Subcutaneous abdominal adipose tissue (tissue), 5 donors: ENCODE measurements at regions not wholly inside any gene's neighbourhood (a gene's known extent, or its start where the extent isn't known, plus 50 kb on each side); places are given as distances from the start of the nearest gene placed in this dataset.
"Not testable (repeated sequence)": the region's sequence is repeated elsewhere in the genome, so short reads cannot be mapped to it uniquely, and the experiment has no call there.

Experiments used
- H3K27ac ChIP-seq: one replicate; pipeline ENCODE4 v1.7.0; 2013; ENCODE audit warnings: low read depth, mild to moderate bottlenecking, inconsistent platforms, low read length, moderate library complexity
- H3K27me3 ChIP-seq, 5 donors: one replicate each; pipeline ENCODE4 v1.7.0; 2013; ENCODE audit warnings: low read length in 5 of 5, inconsistent platforms in 1 of 5; ENCODE audit not compliant: control insufficient read depth in 5 of 5, insufficient read depth in 4 of 5
- H3K36me3 ChIP-seq, 5 donors: one replicate each; pipeline ENCODE4 v1.7.0; 2013; ENCODE audit warnings: low read length in 5 of 5; ENCODE audit not compliant: control insufficient read depth in 5 of 5, insufficient read depth in 5 of 5
- H3K4me1 ChIP-seq, 5 donors: one replicate each; pipeline ENCODE4 v1.7.0; 2013; ENCODE audit warnings: low read length in 5 of 5, mild to moderate bottlenecking in 3 of 5, moderate library complexity in 1 of 5; ENCODE audit not compliant: control insufficient read depth in 5 of 5, insufficient read depth in 5 of 5
- H3K4me3 ChIP-seq, 5 donors: one replicate each; pipeline ENCODE4 v1.7.0; 2013; ENCODE audit warnings: low read length in 5 of 5, low read depth in 1 of 5
- H3K9ac ChIP-seq, 5 donors: one replicate each; pipeline ENCODE4 v1.7.0; 2013; ENCODE audit warnings: low read length in 5 of 5, mild to moderate bottlenecking in 4 of 5, moderate library complexity in 3 of 5
- H3K9me3 ChIP-seq, 5 donors: one replicate each; pipeline ENCODE4 v1.7.0; 2013; ENCODE audit warnings: low read length in 5 of 5; ENCODE audit not compliant: control insufficient read depth in 5 of 5
- donor health status: healthy.
- donor health status: healthy.
- donor health status: healthy.
- donor health status: healthy.
- donor health status: healthy.

DNA sequence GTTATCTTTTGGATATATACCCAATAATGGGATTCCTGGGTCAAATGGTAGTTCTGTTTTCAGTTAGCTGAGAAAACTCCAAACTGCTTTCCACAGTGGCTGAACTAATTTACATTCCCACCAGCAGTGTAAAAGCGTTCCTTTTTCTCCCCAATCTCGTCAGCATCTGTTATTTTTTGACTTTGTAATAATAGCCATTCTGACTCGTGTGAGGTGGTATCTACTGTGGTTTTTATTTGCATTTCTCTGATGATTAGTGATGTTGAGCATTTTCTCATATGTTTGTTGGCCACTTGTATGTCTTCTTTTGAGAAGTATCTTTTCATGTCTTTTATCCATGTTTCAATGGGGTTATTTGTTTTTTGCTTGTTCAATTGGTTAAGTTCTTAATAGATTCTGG is 82.1 kb upstream of the ABCA1 start:
- not testable (repeated sequence) for H3K36me3 ChIP-seq

DNA sequence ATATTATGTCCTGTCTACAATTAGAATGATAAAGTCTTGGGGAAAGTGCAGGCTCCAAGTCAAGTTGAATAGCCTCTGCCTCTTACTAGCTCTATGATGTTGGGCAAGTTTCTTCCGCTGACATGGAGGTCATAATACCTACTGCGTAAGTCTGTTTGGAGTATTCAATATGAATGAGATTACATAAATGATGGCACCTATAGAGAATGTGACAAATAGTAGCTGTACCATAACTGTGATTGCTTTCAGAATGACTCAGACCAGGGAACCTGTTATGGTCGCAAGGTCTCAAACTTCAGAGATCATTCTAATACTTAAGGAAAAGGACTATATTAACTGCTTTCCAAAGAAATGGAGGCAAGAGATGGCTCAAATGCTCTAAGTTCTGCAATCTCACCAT is 94.0 kb upstream of the ABCA1 start:
- no peaks in the 10 kb centered on the region for H3K27me3 ChIP-seq
- no peak overlapping the region for H3K9ac ChIP-seq
- peaks cover 0 to 6% (median 0%) of the 10 kb centered on the region in 5 donors for H3K4me1 ChIP-seq
- no peak overlapping the region for H3K4me3 ChIP-seq
- H3K9me3 ChIP-seq = no peaks in the 10 kb centered on the region
- H3K36me3 ChIP-seq = no peaks in the 10 kb centered on the region
- H3K27ac ChIP-seq = no peak overlapping the region

More for the DNA sequence above, 82.1 kb upstream of the ABCA1 start:
- not testable (repeated sequence) for H3K27me3 ChIP-seq, H3K4me3 ChIP-seq, H3K9ac ChIP-seq, H3K9me3 ChIP-seq, H3K27ac ChIP-seq
- H3K4me1 ChIP-seq = peaks cover 0 to 12% (median 8%) of the 10 kb centered on the region in 5 donors

DNA sequence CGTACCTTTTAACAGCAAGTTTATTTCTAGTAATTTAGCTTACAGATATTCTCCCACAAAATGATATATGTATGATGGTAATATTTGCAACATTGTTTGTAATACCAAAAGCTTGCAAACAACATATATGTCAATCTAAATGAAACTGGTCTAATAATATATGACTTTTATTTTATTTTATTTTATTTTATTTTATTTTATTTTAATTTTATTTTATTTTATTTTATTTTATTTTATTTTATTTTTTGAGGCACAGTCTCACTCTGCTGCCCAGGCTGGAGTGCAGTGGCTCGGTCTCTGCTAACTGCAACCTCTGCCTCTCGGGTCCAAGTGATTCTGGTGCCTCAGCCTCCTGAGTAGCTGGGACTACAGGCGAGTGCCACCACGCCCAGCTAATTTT is 94.6 kb upstream of the ABCA1 start:
- H3K9me3 ChIP-seq, H3K9ac ChIP-seq, H3K27ac ChIP-seq, H3K27me3 ChIP-seq, H3K36me3 ChIP-seq, H3K4me3 ChIP-seq, H3K4me1 ChIP-seq: not testable (repeated sequence)

DNA sequence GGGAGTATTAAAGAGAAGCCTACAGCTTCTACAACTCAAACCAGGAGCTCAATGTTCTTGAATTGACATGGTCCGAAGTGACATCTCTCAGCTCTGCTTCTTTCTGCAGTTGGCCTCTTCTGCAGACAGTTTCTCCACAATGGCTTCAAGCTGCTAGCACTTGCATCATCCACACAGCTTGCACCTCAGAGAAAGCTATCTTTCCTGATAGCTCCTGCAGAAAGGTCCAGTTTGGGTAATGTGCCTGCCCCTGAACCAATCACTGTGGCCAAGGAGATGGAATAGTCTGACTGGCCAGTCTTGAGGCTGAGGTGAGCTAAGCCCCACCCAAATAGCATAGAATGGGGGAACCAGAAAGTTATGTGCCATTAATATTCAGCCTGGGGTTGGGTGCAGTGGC is 95.8 kb upstream of the ABCA1 start:
- H3K4me1 ChIP-seq = peaks cover 0 to 6% (median 0%) of the 10 kb centered on the region in 5 donors
- no peaks in the 10 kb centered on the region for H3K9me3 ChIP-seq
- H3K27ac ChIP-seq = no peak overlapping the region
- no peak overlapping the region for H3K9ac ChIP-seq
- no peak overlapping the region for H3K4me3 ChIP-seq
- H3K36me3 ChIP-seq = no peaks in the 10 kb centered on the region
- no peaks in the 10 kb centered on the region for H3K27me3 ChIP-seq

GRCh38 chr9:105024529-105024928 is 96.6 kb upstream of the ABCA1 start:
- Histone ChIP-seq H3K4me3 (no peak overlapping the region), H3K27me3 (no peaks in the 10 kb centered on the region), H3K4me1 (peaks cover 0 to 6% (median 0%) of the 10 kb centered on the region in 5 donors), H3K9ac (no peak overlapping the region), H3K36me3 (no peaks in the 10 kb centered on the region), H3K9me3 (no peaks in the 10 kb centered on the region), H3K27ac (no peak overlapping the region)

GRCh38 chr9:105026451-105026850 is 98.5 kb upstream of the ABCA1 start:
- H3K4me1 ChIP-seq = peaks cover 0 to 6% (median 0%) of the 10 kb centered on the region in 5 donors
- H3K9me3 ChIP-seq = no peaks in the 10 kb centered on the region
- H3K27me3 ChIP-seq = no peaks in the 10 kb centered on the region
- no peak overlapping the region for H3K4me3 ChIP-seq
- no peaks in the 10 kb centered on the region for H3K36me3 ChIP-seq
- no peak overlapping the region for H3K9ac ChIP-seq
- no peak overlapping the region for H3K27ac ChIP-seq

- Histone ChIP-seq H3K9ac (no peak overlapping the region), H3K36me3 (no peaks in the 10 kb centered on the region), H3K4me3 (no peak overlapping the region), H3K27me3 (no peaks in the 10 kb centered on the region), H3K9me3 (no peaks in the 10 kb centered on the region), H3K4me1 (peaks cover 0 to 6% (median 0%) of the 10 kb centered on the region in 5 donors), H3K27ac (no peak overlapping the region)
Observed at GRCh38 chr9:105027084-105027483, 99.1 kb upstream of the ABCA1 start.

DNA sequence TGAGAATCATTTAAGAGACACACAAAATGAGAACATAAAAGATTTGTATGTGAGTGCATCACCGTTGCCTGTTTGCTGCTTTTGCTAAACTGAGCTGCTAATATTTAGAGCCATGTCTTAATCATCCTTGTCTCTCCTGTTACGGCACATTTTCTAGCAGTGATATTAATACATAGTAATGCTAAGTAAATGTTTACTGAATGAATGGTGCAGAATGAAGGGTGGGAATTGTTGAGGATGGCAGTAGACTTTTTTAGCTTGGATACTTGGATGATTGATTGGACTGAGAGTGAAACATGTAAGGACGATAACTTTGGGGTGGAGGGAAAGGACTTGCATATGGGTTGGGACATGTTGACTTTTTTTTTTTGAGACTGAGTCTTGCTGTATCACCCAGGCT is 102.3 kb upstream of the ABCA1 start:
- Histone ChIP-seq H3K36me3 (no peaks in the 10 kb centered on the region), H3K9me3 (no peaks in the 10 kb centered on the region), H3K4me3 (no peak overlapping the region), H3K27ac (no peak overlapping the region), H3K9ac (no peak overlapping the region), H3K27me3 (no peaks in the 10 kb centered on the region), H3K4me1 (peaks cover 0 to 17% (median 0%) of the 10 kb centered on the region in 5 donors)

- no peaks in the 10 kb centered on the region for H3K27me3 ChIP-seq
- H3K4me1 ChIP-seq = peaks cover 0 to 17% (median 0%) of the 10 kb centered on the region in 5 donors
- H3K9ac ChIP-seq = no peak overlapping the region
- no peak overlapping the region for H3K4me3 ChIP-seq
- H3K27ac ChIP-seq = no peak overlapping the region
- peaks cover 0 to 3% (median 0%) of the 10 kb centered on the region in 5 donors for H3K9me3 ChIP-seq
- no peaks in the 10 kb centered on the region for H3K36me3 ChIP-seq
Observed at GRCh38 chr9:105037139-105037538, 109.2 kb upstream of the ABCA1 start.

DNA sequence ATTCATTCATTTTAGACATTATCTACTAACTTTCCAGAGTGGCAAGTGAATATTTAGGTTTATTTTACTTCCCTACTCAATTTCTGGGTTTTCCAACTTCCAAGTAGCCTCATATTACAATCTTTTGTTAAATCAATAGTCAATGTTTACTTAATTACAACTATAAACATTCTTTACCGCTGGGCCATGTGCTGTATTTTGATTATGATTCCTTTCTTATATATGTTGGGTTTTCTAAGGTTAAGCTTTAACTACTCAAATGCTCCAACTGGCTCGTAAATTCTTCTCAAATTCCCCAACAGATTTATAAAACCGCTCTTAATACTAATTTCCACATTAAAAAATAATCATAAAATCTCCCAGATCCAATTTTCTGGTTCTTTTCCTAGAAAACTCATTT is 110.1 kb upstream of the ABCA1 start:
- Histone ChIP-seq H3K36me3 (no peaks in the 10 kb centered on the region), H3K4me3 (no peak overlapping the region), H3K27me3 (no peaks in the 10 kb centered on the region), H3K27ac (no peak overlapping the region), H3K9ac (no peak overlapping the region), H3K9me3 (peaks cover 0 to 3% (median 0%) of the 10 kb centered on the region in 5 donors), H3K4me1 (peaks cover 0 to 12% (median 0%) of the 10 kb centered on the region in 5 donors)
